NCI-H146 treated with DMSO at 0.1 percent for 48 hours (cell line): ENCODE measurements at regions not wholly inside any gene's neighbourhood (a gene's known extent, or its start where the extent isn't known, plus 50 kb on each side); places are given as distances from the start of the nearest gene placed in this dataset.

ENCODE experiments used
- DNase-seq: peaks from one replicate; lab custom pipeline; 2025; ENCODE audit not compliant: unreplicated experiment; lab: John Stamatoyannopoulos, UW

- no peak for DNase-seq
Measured at GRCh38 chr9:121568343-121569265, 69.0 kb upstream of the GGTA1 start.

GRCh38 chr9:121569266-121569648 lies 69.6 kb upstream of the GGTA1 start:
- no peak for DNase-seq

GRCh38 chr9:121572581-121572980 lies 72.9 kb upstream of the GGTA1 start:
- DNase-seq = no peak

GRCh38 chr9:121573717-121574485 lies 74.3 kb upstream of the GGTA1 start:
- DNase-seq = no peak

GRCh38 chr9:121574774-121575519 lies 75.3 kb upstream of the GGTA1 start:
- DNase-seq = no peak

- no peak for DNase-seq
Measured at GRCh38 chr9:121576281-121577075, 75.0 kb upstream of the DAB2IP start.

GRCh38 chr9:121577166-121577565 lies 74.3 kb upstream of the DAB2IP start:
- no peak for DNase-seq

GRCh38 chr9:121577572-121577971 lies 73.9 kb upstream of the DAB2IP start:
- DNase-seq = no peak

GRCh38 chr9:121581786-121582600 lies 69.4 kb upstream of the DAB2IP start:
- DNase-seq = no peak

GRCh38 chr9:121582641-121583040 lies 68.8 kb upstream of the DAB2IP start:
- no peak for DNase-seq

GRCh38 chr9:121584421-121584820 lies 67.0 kb upstream of the DAB2IP start:
- no peak for DNase-seq

GRCh38 chr9:121587863-121588262 lies 63.6 kb upstream of the DAB2IP start:
- no peak for DNase-seq

- no peak for DNase-seq
Measured at GRCh38 chr9:121589986-121590385, 61.4 kb upstream of the DAB2IP start.

GRCh38 chr9:121592265-121592664 lies 59.2 kb upstream of the DAB2IP start:
- DNase-seq = no peak

- no peak for DNase-seq
Measured at GRCh38 chr9:121593066-121593465, 58.4 kb upstream of the DAB2IP start.

GRCh38 chr9:121596515-121596914 lies 54.9 kb upstream of the DAB2IP start:
- no peak for DNase-seq

GRCh38 chr9:121597698-121598166 lies 53.7 kb upstream of the DAB2IP start:
- no peak for DNase-seq

- no peak for DNase-seq
Measured at GRCh38 chr9:121598167-121598964, 53.1 kb upstream of the DAB2IP start.
